Mucosa of rectum (tissue), 2 donors: ENCODE measurements at regions not wholly inside any gene's neighbourhood (a gene's known extent, or its start where the extent isn't known, plus 50 kb on each side); places are given as distances from the start of the nearest gene placed in this dataset.
A peak's percentile ranks its signal among the peaks of the same experiment; 100 is the strongest.

Source experiments
- H3K27ac ChIP-seq, 2 donors: one replicate each; pipeline ENCODE4 v1.7.0; 2013; ENCODE audit warnings: inconsistent platforms in 2 of 2, low read depth in 2 of 2, low read length in 2 of 2
- H3K27me3 ChIP-seq, 2 donors: one replicate each; pipeline ENCODE4 v1.7.0; 2013; ENCODE audit warnings: low read length in 2 of 2; ENCODE audit not compliant: control insufficient read depth in 2 of 2, insufficient read depth in 2 of 2
- H3K36me3 ChIP-seq, 2 donors: one replicate each; pipeline ENCODE4 v1.7.0; 2013; ENCODE audit warnings: low read length in 2 of 2; ENCODE audit not compliant: control insufficient read depth in 2 of 2, insufficient read depth in 2 of 2
- H3K4me1 ChIP-seq, 2 donors: one replicate each; pipeline ENCODE4 v1.7.0; 2013; ENCODE audit warnings: low read length in 2 of 2, mild to moderate bottlenecking in 1 of 2; ENCODE audit not compliant: control insufficient read depth in 2 of 2, insufficient read depth in 2 of 2
- H3K4me3 ChIP-seq, 2 donors: one replicate each; pipeline ENCODE4 v1.7.0; 2013; ENCODE audit warnings: low read length in 2 of 2
- H3K9ac ChIP-seq, 2 donors: one replicate each; pipeline ENCODE4 v1.7.0; 2013; ENCODE audit warnings: low read length in 2 of 2, low read depth in 1 of 2, mild to moderate bottlenecking in 1 of 2
- H3K9me3 ChIP-seq, 2 donors: one replicate each; pipeline ENCODE4 v1.7.0; 2013; ENCODE audit warnings: low read length in 2 of 2; ENCODE audit not compliant: control insufficient read depth in 2 of 2
- donor health status: healthy.
- donor health status: Normal muscosa, but diverticular disease.

DNA sequence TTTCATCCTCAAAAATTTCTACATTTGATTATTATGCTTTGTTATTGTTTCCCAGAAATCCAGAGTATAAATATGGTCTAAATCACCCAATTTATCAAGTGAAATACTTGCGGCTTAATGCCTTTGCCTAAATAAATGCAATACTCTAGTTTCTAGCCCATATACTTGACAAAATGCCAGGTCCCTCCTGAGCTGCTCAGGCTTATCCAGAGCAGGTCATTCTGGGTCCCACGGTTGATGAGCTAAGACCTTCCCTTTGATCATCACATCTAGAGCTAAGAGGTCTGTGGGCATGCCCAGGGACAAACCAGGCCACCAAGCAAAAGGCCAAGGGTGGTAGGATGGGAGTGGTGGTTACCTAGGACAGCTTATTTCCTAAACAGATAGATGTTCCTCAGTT, 180.1 kb downstream of the SMIM20 start:
- no peak overlapping the region for H3K4me3 ChIP-seq
- no peaks in the 10 kb centered on the region for H3K36me3 ChIP-seq
- H3K4me1 ChIP-seq = no peaks in the 10 kb centered on the region
- no peak overlapping the region for H3K9ac ChIP-seq
- H3K27me3 ChIP-seq = no peaks in the 10 kb centered on the region
- H3K9me3 ChIP-seq = peaks cover 3 to 4% of the 10 kb centered on the region in 2 donors
- H3K27ac ChIP-seq = peak overlapping the region in 1 of 2 donors; percentile 1

DNA sequence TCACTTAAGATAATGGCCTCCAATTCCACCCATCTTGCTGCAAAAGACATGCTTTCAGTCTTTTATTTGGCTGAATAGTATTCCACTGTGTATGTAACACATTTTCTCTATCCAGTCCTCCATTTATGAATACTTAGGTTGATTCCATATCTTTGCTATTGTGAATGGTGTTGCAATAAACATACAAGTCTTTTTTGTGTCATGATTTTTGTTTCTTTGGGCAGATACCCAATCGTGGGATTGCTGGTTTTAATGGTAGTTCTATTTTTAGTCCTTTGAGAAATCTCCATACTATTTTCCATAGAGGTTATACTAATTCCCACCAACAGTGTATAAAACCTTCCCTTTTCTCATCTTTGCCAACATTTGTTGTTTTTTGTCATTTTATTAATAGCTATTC, 180.9 kb downstream of the SMIM20 start:
- no peaks in the 10 kb centered on the region for H3K36me3 ChIP-seq
- no peak overlapping the region for H3K9ac ChIP-seq
- H3K27me3 ChIP-seq = no peaks in the 10 kb centered on the region
- no peak overlapping the region for H3K27ac ChIP-seq
- H3K9me3 ChIP-seq = peaks cover 3 to 4% of the 10 kb centered on the region in 2 donors
- no peaks in the 10 kb centered on the region for H3K4me1 ChIP-seq
- no peak overlapping the region for H3K4me3 ChIP-seq

DNA sequence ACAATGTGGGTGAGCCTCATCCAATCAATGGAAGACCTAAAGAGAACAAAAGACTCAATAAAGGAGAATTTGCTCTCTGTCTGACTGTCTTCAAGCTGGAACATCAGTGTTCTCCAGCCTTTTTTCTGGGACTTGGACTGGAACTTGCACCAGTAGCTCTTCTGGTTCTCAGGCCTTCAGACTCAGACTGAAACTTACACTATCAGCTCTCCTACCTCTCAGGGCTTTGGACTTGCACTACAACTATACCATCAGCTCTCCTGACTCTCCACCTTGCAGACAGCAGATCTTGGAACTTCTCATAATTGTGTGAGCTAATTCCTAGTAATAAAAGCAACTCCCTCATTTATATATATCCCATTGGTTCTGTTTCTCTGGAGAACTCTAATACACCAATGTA, 185.9 kb downstream of the SMIM20 start:
- Histone ChIP-seq H3K9ac (no peak overlapping the region), H3K27me3 (no peaks in the 10 kb centered on the region), H3K9me3 (no peaks in the 10 kb centered on the region), H3K36me3 (no peaks in the 10 kb centered on the region), H3K4me3 (no peak overlapping the region), H3K27ac (no peak overlapping the region), H3K4me1 (no peaks in the 10 kb centered on the region)

DNA sequence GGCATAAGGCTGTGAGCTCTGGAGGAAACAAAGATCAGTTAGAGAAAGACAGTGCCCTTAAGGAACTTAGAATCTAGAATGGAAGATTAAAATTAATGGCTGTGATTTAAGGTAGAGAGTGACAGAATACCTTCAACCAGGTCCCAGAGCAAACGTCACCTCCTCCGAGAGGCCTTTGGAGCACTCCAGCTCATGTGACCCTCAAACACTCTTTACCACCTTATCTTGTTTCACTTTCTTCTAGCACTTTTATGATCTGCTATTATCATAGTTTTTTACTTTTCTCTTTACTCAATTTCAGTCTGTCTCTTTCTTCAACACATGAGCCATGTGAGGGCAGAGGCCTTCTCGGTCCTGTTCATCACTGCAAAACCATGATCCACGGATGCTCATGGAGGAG, 187.0 kb downstream of the SMIM20 start:
- Histone ChIP-seq H3K27ac (no peak overlapping the region), H3K36me3 (no peaks in the 10 kb centered on the region), H3K9me3 (no peaks in the 10 kb centered on the region), H3K4me1 (no peaks in the 10 kb centered on the region), H3K4me3 (no peak overlapping the region), H3K9ac (no peak overlapping the region), H3K27me3 (no peaks in the 10 kb centered on the region)

DNA sequence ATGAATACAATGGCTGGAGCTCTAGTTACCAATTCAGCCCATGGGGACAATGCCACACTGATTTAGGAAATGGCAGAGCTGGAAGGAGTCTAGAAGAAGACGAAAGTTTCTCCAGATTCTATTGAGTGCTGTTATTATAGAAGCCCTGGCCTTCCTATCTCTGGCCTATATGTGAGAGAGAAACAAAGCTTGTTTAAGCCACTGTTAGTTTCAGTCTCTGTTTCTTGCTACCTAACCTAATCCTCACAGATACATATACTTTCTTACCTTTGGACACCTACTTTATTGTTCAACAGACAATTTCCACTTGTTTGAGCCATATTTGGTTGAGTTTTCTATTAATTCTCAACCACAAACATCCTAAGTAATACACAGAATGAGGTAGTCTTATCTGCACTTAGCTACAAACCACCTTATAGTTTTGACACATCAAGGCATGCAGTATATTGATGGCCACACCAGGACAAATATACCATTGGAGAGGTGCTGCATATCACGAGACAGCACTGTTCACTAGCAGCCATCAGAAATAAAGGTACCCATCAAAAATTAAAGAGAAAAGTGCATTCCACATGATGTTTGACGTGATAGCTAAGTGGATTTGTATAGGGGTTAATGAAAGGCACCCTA, 190.2 kb downstream of the SMIM20 start:
- Histone ChIP-seq H3K4me3 (no peak overlapping the region), H3K36me3 (no peaks in the 10 kb centered on the region), H3K9ac (no peak overlapping the region), H3K9me3 (no peaks in the 10 kb centered on the region), H3K4me1 (peaks cover 4 to 6% of the 10 kb centered on the region in 2 donors), H3K27me3 (no peaks in the 10 kb centered on the region), H3K27ac (no peak overlapping the region)

DNA sequence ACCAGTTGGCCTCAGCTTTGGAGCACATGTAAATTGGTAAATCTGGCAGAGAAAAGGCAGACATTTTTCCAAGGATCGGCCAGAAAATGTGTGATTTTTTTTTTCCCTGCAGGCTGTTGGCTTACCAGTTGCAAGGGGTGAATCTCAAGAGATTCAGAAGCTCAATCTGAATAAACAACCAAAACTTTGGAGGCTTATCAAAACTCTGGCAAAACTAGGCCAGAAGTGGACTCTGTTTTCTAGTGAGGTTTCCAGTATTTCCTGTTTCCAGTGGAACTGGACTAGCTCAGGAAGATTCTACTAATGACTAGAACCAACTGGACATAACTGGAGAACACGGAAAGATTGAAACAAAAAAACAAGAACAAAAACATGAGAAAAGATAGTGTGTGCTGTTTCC, 191.3 kb downstream of the SMIM20 start:
- Histone ChIP-seq H3K9ac (no peak overlapping the region), H3K36me3 (no peaks in the 10 kb centered on the region), H3K9me3 (no peaks in the 10 kb centered on the region), H3K4me1 (peaks cover 4 to 6% of the 10 kb centered on the region in 2 donors), H3K4me3 (no peak overlapping the region), H3K27ac (peak overlapping the region in 1 of 2 donors; percentile 47), H3K27me3 (no peaks in the 10 kb centered on the region)

DNA sequence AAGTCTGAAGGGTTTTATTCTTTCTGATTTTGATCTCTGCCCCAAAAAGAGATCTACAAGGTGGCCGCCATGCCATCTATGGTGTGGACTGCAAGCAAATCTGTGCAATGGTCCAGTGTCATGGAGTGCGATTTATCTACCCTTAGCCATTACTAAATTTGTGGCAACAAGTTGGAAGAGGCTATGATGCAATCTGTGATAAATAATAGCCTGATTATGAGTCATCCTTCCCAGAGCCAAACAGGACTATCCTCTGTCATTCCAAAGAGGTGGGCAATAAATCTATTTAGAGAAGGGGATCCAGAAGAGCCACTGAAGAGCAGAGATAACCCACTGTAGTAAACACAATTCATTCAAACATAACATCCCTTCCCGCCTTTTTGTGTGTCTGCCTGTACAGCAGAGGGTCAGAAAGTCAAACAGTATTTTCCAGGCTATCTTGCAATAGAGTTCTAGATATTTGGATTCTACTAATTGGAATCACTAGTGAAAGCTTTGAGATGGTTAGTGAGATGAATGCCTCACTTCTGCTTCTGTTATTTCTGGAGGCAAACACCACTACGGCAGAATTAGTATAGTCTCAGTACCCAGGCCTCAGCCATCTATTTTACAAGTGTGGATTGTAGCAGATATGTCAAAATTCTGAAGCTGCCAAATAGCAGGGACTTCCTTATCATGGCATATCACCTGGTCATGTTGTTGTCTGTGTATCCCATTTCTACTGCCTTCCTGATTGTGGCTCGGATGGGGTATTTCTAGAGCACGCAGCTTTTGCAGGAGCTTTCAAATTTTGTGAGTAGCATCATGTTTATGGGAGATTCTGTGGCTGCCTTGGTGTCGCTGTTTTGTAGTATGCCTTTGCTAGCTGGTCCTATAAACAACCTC, 192.0 kb downstream of the SMIM20 start:
- Histone ChIP-seq H3K9ac (no peak overlapping the region), H3K4me3 (no peak overlapping the region), H3K27me3 (no peaks in the 10 kb centered on the region), H3K4me1 (peaks cover 4 to 6% of the 10 kb centered on the region in 2 donors), H3K36me3 (no peaks in the 10 kb centered on the region), H3K9me3 (no peaks in the 10 kb centered on the region), H3K27ac (peak overlapping the region in 1 of 2 donors; percentile 47)

DNA sequence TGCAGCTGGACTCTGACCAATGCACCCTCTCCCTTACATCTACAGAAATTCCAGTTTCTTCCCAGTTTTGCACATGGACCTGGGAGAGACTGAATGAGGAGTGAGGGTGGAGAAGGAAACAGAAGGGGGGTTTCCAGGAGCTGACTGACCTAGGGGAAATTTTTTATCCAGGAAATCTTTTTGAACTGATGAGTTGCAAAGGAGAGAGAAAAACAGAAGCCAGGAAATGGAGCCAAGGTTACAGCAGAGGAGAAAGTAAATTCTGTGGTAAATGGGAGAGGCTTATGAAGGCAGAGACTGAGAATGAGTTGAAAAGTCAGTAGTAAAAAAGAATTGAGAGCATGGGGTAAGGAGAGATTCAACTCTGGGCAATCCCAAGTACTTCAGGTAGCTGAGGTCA, 192.8 kb downstream of the SMIM20 start:
- Histone ChIP-seq H3K4me1 (peaks cover 4 to 6% of the 10 kb centered on the region in 2 donors), H3K36me3 (no peaks in the 10 kb centered on the region), H3K27ac (no peak overlapping the region), H3K27me3 (no peaks in the 10 kb centered on the region), H3K4me3 (no peak overlapping the region), H3K9me3 (no peaks in the 10 kb centered on the region), H3K9ac (no peak overlapping the region)

DNA sequence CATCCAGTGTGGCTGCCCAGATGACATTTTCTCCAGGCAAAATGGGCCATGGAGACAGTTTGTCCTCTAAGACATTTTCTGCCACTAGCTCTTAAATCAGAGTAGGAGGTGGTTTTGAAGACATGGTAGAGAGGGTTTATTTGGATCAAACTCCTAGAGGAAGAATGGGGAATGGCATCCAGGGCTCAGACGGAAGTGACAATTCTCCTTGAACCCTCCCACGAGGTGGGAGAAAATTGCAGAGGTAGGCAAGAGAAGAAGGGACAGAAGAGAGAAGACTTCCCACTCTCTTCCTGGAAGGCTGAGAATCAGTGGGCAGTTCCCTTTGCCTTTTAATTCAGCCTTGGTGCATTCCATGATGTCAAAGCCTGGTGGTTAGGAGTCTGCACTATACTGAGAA, 194.0 kb downstream of the SMIM20 start:
- no peak overlapping the region for H3K4me3 ChIP-seq
- H3K9ac ChIP-seq = no peak overlapping the region
- peaks cover 4 to 6% of the 10 kb centered on the region in 2 donors for H3K4me1 ChIP-seq
- peaks cover 0 to under 1% of the 10 kb centered on the region in 2 donors for H3K9me3 ChIP-seq
- no peaks in the 10 kb centered on the region for H3K27me3 ChIP-seq
- no peaks in the 10 kb centered on the region for H3K36me3 ChIP-seq
- H3K27ac ChIP-seq = no peak overlapping the region

DNA sequence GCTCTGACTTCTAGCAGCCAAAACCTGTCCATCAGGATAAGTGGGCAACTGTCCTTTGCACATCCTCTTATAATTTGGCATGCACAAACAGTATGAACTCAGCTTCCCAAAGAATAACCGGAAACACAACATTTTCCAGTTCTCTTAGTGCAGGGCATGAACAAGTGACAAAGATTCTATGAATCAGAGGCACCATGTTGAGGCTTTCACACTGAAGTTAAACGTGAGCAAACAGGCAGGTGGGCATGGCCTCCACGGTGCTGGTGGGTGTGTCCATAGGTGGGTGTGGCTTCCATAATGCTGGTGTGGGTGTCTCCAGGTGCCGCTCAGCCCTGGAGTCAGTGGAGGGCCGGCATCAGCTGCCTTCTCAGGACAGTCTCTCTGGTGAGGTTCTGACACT, 196.5 kb downstream of the SMIM20 start:
- no peak overlapping the region for H3K9ac ChIP-seq
- H3K4me1 ChIP-seq = peaks cover 4 to 6% of the 10 kb centered on the region in 2 donors
- H3K36me3 ChIP-seq = no peaks in the 10 kb centered on the region
- H3K27me3 ChIP-seq = no peaks in the 10 kb centered on the region
- no peak overlapping the region for H3K4me3 ChIP-seq
- no peak overlapping the region for H3K27ac ChIP-seq
- peaks cover 4 to 7% of the 10 kb centered on the region in 2 donors for H3K9me3 ChIP-seq
